PC-9 (cell line): ENCODE measurements at regions not wholly inside any gene's neighbourhood (a gene's known extent, or its start where the extent isn't known, plus 50 kb on each side); places are given as distances from the start of the nearest gene placed in this dataset.
"Not testable (repeated sequence)": the region's sequence is repeated elsewhere in the genome, so short reads cannot be mapped to it uniquely, and the experiment has no call there.

ENCODE experiments used
- EZH2 ChIP-seq: fragments of 200-600 bp; sonication (generic); IDR thresholded peaks from 2 replicates; pipeline ENCODE4 v1.8.0; 2017; ENCODE audit warnings: antibody characterized with exemption, low read depth
- TF ChIP-seq, protein P1 (sequence below): fragments of 200-600 bp; sonication (generic); conservative IDR thresholded peaks from 2 replicates; pipeline ENCODE4 v1.6.1; 2017; ENCODE audit warnings: mixed run types, antibody characterized with exemption, mild to moderate bottlenecking, moderate library complexity

DNA sequence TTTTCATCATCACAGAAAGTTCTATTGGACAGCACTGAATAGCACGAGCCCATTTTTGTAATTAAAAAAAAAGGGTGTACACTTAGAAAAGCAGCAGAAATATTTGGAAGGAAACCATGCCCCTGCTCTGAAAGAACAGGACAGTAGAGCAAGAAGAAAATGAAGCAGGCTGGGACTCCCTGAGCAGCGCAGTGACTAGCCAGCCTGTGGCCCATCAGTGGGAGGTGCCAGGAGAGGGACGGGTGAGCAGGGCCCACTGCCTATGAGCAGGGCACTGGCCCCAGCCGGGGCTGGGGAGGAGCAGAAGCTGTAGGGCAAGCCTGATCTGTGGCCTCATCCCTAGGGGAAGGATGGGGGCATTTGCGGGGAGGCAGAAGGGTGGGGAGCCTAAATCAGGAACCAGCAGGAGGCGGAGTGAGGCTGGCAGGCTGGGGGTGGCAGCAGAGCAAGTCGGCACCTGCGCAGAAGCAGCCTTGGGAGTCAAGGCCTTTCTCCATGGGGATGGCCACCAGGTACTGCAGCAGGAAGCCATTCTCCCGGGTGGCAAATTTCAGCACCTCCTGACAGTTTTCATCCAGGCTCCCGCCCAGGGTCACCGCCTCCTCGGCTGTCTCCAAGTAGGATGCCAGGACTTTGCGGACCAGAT, 119.6 kb downstream of the LRRC37A3 start:
- TF ChIP-seq, protein P1, sequence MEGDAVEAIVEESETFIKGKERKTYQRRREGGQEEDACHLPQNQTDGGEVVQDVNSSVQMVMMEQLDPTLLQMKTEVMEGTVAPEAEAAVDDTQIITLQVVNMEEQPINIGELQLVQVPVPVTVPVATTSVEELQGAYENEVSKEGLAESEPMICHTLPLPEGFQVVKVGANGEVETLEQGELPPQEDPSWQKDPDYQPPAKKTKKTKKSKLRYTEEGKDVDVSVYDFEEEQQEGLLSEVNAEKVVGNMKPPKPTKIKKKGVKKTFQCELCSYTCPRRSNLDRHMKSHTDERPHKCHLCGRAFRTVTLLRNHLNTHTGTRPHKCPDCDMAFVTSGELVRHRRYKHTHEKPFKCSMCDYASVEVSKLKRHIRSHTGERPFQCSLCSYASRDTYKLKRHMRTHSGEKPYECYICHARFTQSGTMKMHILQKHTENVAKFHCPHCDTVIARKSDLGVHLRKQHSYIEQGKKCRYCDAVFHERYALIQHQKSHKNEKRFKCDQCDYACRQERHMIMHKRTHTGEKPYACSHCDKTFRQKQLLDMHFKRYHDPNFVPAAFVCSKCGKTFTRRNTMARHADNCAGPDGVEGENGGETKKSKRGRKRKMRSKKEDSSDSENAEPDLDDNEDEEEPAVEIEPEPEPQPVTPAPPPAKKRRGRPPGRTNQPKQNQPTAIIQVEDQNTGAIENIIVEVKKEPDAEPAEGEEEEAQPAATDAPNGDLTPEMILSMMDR, result not testable (repeated sequence)
- TF ChIP-seq EZH2, result not testable (repeated sequence)
